ENCODE measurements at regions not wholly inside any gene's neighbourhood (a gene's known extent, or its start where the extent isn't known, plus 50 kb on each side); places are given as distances from the start of the nearest gene placed in this dataset.

DNA sequence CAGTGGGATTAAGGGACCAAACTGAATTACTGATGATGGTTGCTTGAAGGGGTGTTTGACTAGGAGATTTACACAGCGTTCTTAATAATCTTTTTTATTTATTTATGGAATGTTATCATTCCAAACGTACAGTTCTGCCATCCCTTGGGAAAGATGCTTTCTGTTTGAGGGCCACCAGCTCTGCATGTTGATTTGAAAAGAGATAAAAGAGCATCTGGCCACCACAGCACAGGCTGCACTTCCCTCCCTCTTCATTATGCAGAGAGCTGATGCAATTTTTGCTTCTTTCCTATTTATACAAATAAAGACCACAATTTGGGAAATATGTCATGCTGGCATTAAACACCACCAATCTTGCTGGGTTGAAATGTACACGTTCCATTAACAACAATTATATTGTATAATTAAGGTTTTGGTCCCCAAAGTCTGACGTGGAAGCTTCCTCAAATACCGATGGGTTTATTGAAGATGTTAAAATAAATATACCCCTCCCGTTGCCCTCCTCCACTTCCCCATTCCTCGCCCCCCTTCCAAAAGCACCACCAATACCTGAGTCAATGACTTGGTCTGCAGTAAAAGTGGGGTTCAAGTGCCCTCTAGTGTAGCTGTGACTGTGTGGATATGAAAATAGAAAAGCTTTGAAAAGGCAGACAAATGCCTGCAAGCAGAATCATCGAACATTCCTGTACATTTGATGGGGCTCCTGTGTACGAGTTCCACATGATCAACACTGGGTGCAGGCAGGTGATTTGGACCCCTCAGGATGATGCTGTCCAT is 211.9 kb downstream of the HRH4 start:
- DNase-seq (ENCODE audit: low read depth) = no peak

DNA sequence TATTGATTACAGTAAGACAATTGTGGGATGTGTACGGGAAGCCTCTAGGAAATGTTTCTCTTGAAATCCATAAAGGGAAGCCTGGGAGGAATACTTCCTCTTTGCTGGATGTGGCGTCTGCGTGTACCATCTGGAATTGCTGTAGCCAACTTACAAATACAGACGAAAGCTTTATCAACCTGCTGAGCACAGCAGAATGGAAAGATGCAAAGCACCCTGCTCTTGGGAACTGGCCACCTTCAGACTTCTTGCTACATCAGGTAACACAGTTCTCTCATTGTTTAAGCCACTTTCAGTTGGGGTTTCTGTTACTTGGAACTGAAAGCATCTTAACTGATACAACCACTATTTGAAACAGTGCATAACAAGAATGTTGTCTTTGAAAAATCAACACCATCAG is 213.8 kb downstream of the HRH4 start:
- DNase-seq (ENCODE audit: low read depth) = no peak

DNA sequence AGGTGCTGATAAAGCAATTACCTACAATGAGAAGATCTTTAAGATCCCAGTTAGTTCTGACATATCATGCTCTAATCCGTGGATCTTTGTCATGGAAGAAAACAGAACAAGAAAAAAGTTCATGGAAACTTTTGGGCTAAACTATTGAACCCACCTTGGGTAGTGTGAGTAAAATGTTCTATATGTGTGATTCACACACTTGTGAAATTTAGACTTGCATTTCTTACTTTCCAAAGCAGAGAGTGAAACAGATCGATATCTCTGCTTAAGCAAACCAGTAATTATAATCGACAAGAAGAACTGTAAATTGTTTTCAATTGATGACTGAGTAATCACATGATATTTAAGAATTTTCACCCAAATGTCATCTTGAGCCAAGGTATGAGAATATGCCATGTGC is 214.2 kb downstream of the HRH4 start:
- DNase-seq (ENCODE audit: low read depth) = no peak

DNA sequence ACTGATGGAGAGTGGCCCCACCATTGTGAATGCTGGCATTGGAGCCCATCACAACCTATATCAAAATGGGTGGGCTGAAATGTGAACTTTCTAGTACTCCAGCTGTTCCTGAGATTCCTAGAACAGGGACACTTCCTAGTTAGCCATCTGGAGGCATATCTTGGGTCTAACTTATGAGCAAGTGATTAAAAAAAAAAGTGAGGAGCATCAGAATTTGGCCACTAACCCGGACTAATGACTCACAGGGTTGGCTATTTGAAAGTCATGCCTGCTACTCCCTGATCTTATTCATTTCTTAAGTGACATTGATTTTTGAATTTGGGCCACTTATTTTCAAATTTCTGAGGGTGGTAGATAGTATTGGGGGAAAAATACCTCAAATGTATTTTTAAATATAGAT is 216.6 kb downstream of the HRH4 start:
- peak; percentile 14 for DNase-seq (ENCODE audit: low read depth)

DNA sequence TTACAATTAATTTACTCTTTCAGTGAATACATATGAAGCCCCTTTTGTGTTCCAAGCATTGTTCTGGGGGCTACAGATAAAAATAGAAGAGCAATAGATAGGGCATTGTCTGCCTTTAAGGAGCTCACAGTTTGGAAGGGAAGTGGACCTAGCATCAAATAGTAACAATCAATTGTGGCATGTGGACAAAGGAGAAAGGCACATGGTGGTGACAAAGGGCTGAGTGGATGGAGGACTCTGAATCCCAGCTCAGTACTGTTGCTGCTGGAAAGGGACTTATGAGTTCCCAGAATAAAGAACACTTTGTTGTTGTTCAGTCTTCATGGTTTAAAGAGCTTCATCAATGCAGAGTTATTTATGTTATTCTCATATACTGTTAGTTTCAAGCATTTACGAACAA is 217.7 kb downstream of the HRH4 start:
- DNase-seq (ENCODE audit: low read depth) = no peak

DNA sequence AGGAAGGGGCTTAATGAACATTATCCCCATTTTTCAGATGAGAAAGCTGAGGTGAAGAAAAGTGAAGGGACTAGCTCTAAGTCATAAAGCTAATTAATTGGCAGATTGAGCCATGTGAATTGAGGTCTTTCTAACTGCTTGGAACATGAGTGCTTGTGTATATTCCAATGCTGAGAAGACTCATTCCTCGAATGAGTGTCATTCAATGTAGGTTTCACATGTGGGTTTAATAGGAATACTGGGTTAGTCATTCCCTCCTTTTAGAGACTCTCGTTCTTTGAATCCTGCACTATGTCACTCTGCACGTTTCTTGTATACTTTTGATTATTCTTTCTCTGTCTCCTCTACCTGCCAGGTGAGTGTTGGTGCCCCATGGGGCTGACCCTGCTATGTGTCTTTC is 218.2 kb downstream of the HRH4 start:
- DNase-seq (ENCODE audit: low read depth) = no peak

DNA sequence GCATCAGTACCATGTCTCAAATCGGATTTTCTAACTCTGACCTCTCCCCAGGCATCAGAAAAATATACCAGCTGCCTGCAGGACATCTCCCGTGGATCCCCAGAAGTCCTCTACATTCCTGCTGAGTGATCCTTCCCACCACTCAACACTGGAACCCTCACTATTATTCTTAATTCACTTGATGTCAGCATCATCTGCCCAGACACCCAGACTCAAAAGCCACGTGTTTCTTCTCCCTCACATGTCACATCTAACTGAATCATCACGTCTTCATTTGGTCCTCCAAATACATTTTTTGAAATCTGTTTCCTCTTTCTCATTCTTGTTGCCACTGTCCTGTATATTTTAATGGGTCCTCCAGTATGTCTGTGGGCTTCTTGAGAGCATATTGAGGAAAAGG is 218.6 kb downstream of the HRH4 start:
- DNase-seq (ENCODE audit: low read depth) = no peak

DNA sequence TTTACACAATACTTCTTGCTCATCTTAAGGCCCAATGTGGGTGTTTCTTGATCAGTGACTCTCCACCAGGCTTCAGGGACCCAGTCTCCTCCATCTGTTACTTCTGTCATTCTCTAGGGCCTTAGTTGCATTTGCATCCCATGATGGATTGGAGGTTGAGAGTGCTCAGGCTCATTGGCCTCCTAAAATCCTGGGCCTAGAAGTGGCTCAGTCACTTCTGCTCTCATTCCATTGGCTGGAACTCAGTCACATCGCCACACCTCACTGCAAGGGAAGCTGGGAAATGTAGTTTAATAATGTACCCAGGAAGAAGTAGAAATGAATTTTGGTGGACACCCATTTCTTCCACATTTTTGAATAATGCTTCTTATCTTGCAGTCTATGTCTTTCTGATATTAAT is 223.5 kb downstream of the HRH4 start:
- no peak for DNase-seq (ENCODE audit: low read depth)

DNA sequence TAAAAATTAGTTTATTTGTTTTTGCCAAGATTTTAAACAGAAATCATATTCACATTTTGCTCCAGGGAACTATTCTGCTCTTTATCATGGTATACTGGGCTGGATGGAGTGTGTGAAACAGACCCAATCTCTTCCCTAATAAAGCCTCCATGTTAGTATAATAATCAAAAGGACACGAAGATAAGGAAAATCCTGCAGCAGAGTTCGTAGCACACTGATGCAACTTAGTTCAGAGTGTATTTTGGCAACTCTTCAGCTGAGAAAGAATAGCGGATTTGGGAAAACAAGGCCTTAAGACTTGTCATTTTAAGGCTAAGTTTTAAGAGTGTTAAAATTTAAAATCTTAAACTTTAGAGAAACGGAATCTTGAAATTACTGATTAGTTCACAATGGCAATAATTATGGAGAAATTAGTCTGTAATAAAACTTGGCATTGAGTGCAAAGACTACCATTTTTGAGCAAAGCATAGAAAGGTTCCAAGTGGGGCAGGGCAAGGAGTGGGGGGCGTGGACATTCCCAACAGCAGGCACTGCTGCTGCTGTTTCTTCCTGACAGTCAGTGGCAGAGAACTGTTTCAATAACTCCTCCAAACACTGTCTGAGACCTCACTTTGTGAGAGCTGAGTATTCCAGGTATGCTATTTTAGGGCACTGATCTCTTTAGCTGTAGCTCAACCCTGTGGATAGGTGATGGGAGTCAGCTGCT is 225.0 kb downstream of the HRH4 start:
- DNase-seq (ENCODE audit: low read depth) = no peak

DNA sequence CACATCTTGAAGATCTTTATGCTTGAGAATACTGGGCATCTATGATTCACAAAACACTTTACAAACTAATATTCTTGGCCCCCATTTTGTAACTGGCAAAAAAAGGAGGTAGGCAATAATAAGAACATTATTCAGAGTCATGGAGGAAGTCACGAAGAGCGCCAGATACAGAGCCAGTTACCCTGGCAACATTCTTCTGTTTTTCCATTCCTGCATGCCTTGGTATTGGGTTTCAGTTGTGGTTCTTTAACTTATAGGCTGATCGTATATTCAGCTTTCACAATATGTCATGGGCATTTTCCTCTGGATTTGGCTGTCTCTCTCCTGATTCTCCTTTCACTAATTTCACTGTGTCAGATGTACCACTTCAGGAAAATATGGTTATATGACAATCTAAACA is 234.7 kb downstream of the HRH4 start:
- DNase-seq (ENCODE audit: low read depth) = peak; percentile 8

DNA sequence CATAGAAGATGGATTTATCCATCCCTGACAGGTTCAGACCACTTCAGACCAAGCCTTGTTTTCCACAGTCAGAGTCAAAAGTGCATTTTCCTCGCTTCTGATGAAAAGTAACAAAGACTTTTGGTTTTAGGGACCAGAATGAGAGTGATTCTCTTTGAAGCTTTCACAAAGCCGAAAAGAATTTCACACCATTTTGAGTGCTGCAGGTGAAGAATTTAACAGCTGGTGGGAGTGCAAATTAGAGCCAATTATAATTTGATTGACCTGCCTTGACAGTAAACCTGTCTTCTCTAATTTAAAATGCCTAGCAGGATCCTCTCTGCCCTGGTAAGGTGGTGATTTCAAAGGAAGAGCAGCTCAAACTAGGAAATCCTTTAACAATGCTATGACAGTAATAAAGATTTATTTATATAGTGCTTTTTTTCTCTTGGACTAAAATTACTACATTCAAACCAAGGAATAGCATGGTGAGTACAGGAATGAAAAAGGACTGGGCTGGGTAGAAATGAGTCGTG is 241.6 kb downstream of the HRH4 start:
- no peak for DNase-seq (ENCODE audit: low read depth)

DNA sequence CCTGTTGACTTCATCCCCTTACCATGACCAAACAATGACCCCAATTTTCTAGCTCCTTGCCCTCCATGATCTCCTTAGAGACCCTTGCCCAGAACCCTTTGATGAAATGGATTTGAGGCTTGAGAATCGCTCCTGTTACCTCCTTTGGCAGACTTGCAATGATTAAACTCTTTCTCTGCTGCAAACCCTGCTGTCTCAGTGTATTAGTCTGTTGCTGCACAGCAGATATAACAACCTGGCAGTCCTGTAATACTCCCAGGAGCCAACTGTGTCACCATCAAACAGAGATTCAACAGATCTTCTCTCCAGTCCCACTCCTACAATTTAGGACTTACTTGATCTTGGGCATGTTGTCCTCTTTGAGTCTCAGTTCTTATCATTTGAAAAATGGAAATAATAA is 242.9 kb downstream of the HRH4 start:
- no peak for DNase-seq (ENCODE audit: low read depth)

DNA sequence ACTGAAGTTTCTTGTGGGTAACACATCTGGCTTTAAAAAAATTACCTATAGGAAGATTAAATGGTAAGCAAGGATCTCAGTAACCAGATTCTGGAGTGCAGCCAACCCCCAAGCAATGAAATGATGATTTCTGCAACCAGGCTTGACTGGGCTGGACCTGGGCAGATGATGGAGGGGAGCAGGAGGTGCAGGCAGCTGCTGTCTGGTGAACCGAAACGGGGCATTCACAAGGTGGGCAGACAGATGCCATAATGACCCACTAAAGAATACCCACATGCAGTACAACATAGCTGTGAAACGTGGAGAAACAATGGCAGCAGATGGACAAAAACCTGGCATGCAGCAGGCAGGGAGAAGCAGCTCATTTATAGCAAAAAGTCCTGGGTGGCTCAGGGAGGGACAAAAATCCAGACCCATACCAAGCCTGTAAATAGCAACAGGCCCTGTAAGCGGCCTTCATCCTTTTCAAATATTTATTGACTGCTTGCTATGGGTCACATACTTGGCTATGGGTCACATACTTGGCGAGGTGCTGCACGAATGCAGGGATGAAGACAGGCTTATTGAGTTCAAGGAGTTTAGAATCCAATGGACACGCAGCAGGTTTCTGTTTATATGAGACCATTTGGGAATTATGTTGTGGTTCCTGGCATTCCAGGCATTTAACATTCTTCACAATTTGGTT is 244.7 kb downstream of the HRH4 start:
- peak; percentile 29 for DNase-seq (ENCODE audit: low read depth)

DNA sequence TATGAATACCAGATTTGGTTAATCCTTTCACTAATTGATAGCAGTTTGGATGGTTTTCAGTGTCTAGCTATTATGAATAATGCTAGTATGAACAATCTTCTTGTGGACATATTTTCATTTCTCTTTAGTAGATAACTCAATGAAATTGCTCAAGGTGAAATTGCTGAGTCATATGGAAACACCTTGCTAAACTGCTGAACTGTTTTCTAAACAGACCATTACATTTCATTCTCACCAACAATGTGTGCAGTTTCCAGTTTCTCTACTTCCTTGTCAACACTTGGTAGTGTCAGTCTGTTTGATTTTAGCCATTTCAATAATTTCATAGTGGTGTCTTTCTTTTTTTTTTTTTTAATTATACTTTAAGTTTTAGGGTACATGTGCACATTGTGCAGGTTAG is 250.0 kb downstream of the HRH4 start:
- no peak for DNase-seq (ENCODE audit: low read depth)

DNA sequence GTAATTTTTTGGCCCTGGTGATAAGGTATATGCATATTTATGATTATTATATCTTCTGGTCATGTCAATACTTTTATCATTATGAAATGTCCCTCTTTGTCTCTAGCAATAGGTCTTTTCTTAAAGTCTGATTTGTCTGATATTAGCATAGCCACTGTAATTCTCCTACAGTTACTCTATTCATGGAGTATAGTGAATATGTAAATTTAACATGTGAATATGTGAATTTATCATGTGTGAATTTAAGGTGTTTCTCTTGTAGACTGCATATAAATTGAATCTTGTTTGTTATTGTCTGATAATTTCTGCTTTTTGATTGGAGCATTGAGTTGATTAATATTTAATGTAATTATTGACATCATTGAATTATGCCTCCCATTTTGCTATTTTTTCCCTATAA is 259.4 kb downstream of the HRH4 start:
- DNase-seq (ENCODE audit: low read depth) = no peak

DNA sequence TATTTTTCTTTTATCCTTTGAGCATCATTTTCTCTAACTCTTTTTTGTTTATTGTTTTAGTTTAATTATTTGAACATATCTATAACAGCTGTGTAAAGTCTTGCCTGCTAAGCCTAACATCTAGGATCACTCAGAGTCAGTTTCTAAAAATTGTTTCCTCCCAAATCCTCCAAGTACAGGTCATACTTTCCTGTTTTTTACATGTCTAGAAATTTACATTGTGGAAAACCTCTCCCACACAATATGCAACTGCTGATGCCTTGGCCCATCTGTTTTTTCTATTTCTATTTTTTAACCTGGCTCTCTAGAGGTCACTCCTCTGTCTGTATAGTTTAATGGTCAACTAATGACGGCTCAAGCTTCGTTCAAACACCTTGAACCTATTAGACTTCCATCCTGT is 261.0 kb downstream of the HRH4 start:
- no peak for DNase-seq (ENCODE audit: low read depth)

DNA sequence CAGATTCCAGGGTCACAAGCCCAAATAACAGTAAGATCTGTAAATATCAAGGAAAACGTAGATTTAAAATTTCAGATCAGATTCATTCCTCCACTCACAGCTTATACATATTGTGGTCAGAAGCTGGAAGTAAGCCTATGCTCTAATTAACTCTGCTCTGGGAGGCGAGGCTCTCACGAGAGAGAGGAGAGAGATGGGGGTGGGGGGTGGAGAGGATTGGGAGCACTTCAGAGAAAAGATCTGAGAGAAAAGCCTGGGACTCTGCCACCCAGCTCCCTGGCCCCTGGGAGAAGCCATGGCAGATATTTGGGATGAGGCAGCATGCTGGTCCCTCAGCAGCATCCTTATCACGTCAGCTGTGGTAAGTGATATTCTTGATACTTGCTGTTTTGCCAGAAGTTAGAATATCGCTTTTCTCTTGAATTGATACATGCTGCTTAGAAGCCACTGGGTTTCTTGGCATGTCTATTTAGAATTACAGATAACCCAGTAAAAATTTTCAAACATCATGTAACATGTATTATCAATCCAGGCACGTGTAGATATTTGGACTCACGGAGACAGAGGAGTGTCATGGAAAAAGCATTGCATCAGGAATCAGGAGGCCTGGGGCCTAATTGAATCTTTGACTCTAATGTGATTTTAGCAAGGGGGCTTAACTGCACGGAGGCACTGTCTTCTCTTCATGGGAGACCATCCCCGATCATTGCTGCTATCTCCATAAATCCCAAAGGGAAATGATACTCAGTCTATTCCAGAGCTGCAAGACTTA is 265.4 kb downstream of the HRH4 start:
- no peak for DNase-seq (ENCODE audit: low read depth)

DNA sequence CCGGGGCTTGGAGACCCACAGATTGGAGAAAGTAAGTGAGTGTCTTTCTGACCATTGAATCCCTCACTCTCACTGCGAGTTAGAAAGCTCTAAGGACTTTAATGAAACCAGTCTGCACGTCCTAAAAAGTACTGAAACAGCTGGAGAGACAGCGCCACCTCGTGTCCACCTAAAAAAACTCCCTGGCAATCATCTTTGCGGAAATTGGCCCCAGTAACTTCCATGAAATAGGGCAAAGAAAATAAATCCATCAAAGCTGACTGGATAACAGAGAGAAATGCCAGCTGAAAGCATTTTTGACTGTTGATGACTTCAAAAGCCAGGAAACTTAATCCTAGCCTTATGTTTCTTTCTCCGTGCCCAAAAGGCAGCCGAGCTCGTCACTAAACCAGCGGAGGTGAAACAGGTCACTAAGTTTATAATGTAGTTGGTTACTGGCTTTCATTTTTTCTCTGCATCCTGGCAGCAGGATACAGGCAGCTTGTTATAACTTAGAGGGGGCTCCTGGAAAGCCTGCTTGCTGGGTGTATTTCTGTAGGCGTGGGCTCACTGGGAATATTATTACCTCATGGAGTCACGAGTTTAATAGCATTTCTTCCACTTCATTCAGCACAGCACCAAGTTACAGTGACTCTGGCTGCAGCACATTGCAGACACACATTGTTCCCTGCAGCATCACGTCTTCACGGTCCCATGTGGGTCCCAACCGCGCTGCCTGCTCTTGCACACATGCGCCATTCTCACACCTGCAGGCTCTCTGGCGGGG is 266.5 kb downstream of the HRH4 start:
- peak; percentile 63 for DNase-seq (ENCODE audit: low read depth)

DNA sequence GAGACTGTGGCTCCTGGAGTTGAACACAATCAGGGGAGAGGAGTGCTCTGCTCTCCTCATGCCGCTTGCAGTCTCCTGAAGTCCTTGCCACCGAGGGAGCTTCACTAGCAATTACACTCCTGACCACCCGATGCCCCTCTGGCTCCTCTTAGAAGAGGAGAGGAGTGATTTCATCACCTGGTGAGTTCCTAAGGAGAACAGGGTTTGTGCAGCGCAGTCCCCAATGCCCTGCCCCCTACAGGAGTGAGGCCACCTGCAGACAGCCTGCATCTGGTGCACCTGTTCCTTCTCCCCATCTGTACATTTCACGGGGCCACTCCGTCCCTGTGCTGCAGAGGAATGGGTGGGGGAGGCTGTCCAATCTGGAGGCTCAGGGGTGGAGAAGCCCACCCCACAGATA is 267.2 kb downstream of the HRH4 start:
- no peak for DNase-seq (ENCODE audit: low read depth)

DNA sequence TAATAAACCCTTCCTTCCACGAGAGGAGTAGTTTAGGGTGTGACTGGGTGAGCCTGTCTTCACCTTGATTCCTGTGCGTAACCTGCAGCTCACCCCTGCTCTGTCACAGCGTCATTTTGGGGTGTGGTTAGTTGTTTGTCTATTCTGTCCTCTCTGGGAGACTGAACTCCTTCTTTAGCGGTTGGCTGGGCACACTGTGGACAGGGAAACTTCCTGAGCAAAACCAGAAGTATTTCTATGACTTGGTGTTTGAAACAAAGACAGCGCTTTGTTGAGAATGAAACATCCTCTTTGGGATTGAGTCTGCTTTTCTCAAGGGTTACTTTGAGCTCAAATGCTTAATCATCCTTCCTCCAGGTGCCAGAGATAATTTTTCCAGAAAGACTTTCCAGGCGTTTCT is 270.7 kb downstream of the HRH4 start:
- peak; percentile 50 for DNase-seq (ENCODE audit: low read depth)

DNA sequence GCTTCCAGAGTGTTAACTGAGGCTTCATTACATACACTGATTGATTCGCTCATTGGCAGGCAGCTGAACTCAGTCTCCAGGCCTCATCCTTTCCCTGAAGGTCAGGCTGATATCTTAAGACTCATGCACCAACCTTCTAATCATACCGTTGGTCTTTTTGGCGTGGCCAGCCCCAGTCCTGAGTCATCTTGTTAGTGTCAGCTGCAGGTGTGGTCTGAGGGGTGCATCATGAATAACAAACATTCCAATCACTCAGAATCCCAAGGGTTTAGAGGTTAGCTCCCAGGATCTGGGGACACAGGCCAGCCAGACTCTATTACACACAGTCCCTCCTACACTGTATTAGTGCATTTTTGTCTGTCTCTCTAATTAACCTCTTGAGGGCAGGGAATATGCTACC is 271.5 kb downstream of the HRH4 start:
- DNase-seq (ENCODE audit: low read depth) = peak; percentile 20

Data from RPMI7951 (cell line).